H9 (cell line): ENCODE measurements at regions not wholly inside any gene's neighbourhood (a gene's known extent, or its start where the extent isn't known, plus 50 kb on each side); places are given as distances from the start of the nearest gene placed in this dataset.

ENCODE experiments used
- DNase-seq: peaks from one replicate; pipeline ENCODE4 v3.0.0-alpha.2; 2017
- H2AFZ ChIP-seq: one replicate; pipeline ENCODE4 v1.6.1; 2013; ENCODE audit warnings: mild to moderate bottlenecking, low read length, control low read depth, moderate library complexity
- H2AK5ac ChIP-seq: 2 replicates; pipeline ENCODE4 v1.6.1; 2013; ENCODE audit warnings: low read length, control low read depth, mixed read lengths; ENCODE audit not compliant: insufficient read length
- H2BK120ac ChIP-seq: one replicate; pipeline ENCODE4 v1.6.1; 2013; ENCODE audit warnings: low read depth, mild to moderate bottlenecking, low read length, control low read depth, inconsistent platforms; ENCODE audit not compliant: poor library complexity, severe bottlenecking
- H2BK12ac ChIP-seq: 2 replicates; pipeline ENCODE4 v1.6.1; 2013; ENCODE audit warnings: low read length, control low read depth, mixed read lengths, low read depth; ENCODE audit not compliant: insufficient read length
- H2BK15ac ChIP-seq: 2 replicates; pipeline ENCODE4 v1.6.1; 2013; ENCODE audit warnings: low read depth, low read length, control low read depth
- H2BK20ac ChIP-seq: one replicate; pipeline ENCODE4 v1.6.1; 2013; ENCODE audit warnings: low read depth, mild to moderate bottlenecking, low read length, control low read depth, inconsistent platforms; ENCODE audit not compliant: poor library complexity, severe bottlenecking
- H2BK5ac ChIP-seq: 2 replicates; pipeline ENCODE4 v1.6.1; 2013; ENCODE audit warnings: low read length, control low read depth, mixed read lengths; ENCODE audit not compliant: insufficient read length
- H3K14ac ChIP-seq: 2 replicates; pipeline ENCODE4 v1.6.1; 2013; ENCODE audit warnings: low read length, control low read depth; ENCODE audit not compliant: insufficient read depth
- H3K18ac ChIP-seq: 2 replicates; pipeline ENCODE4 v1.6.1; 2013; ENCODE audit warnings: low read depth, mild to moderate bottlenecking, mixed read lengths, low read length, control low read depth; ENCODE audit not compliant: insufficient read length
- H3K23ac ChIP-seq: 2 replicates; pipeline ENCODE4 v1.6.1; 2013; ENCODE audit warnings: low read length, control low read depth, mixed read lengths, low read depth; ENCODE audit not compliant: insufficient read length
- H3K23me2 ChIP-seq: 2 replicates; pipeline ENCODE4 v1.6.1; 2013; ENCODE audit warnings: low read depth, mild to moderate bottlenecking, mixed read lengths, low read length, control low read depth; ENCODE audit not compliant: insufficient read length, poor library complexity, severe bottlenecking
- H3K27ac ChIP-seq: 2 replicates; pipeline ENCODE4 v1.5.1; 2013; ENCODE audit warnings: low read length, control low read depth, mixed read lengths, low read depth; ENCODE audit not compliant: insufficient read length
- H3K27me3 ChIP-seq: 2 replicates; pipeline ENCODE4 v1.6.1; 2013; ENCODE audit warnings: low read length, control low read depth, inconsistent platforms; ENCODE audit not compliant: insufficient read depth
- H3K4ac ChIP-seq: 2 replicates; pipeline ENCODE4 v1.6.1; 2013; ENCODE audit warnings: low read depth, mild to moderate bottlenecking, control low read depth, inconsistent platforms, low read length, moderate library complexity
- H3K4me1 ChIP-seq: 2 replicates; pipeline ENCODE4 v1.6.1; 2013; ENCODE audit warnings: low read length, control low read depth, inconsistent platforms; ENCODE audit not compliant: insufficient read depth
- H3K4me2 ChIP-seq: 2 replicates; pipeline ENCODE4 v1.6.1; 2013; ENCODE audit warnings: low read length, control low read depth, mixed read lengths; ENCODE audit not compliant: insufficient read length, insufficient read depth
- H3K56ac ChIP-seq: 2 replicates; pipeline ENCODE4 v1.6.1; 2013; ENCODE audit warnings: low read depth, mild to moderate bottlenecking, mixed read lengths, low read length, control low read depth; ENCODE audit not compliant: insufficient read length
- H3K79me1 ChIP-seq: 2 replicates; pipeline ENCODE4 v1.6.1; 2013; ENCODE audit warnings: low read depth, mild to moderate bottlenecking, moderate library complexity, low read length, control low read depth, inconsistent platforms; ENCODE audit not compliant: insufficient read depth, poor library complexity, severe bottlenecking
- H3K79me2 ChIP-seq: 2 replicates; pipeline ENCODE4 v1.6.1; 2013; ENCODE audit warnings: low read length, control low read depth, inconsistent platforms; ENCODE audit not compliant: insufficient read depth
- H3K9ac ChIP-seq: 2 replicates; pipeline ENCODE4 v1.6.1; 2013; ENCODE audit warnings: low read length, control low read depth, mixed read lengths; ENCODE audit not compliant: insufficient read length; ENCODE audit errors: extremely low read depth
- H3K9me3 ChIP-seq: one replicate; pipeline ENCODE4 v1.6.1; 2013; ENCODE audit warnings: low read depth, low read length, inconsistent platforms; ENCODE audit not compliant: control insufficient read depth
- H3T11ph ChIP-seq: one replicate; pipeline ENCODE4 v1.6.1; 2013; ENCODE audit warnings: mild to moderate bottlenecking, low read length, control low read depth, inconsistent platforms
- H4K20me1 ChIP-seq: one replicate; pipeline ENCODE4 v1.6.1; 2013; ENCODE audit not compliant: control insufficient read depth, insufficient read length, insufficient read depth
- H4K5ac ChIP-seq: 2 replicates; pipeline ENCODE4 v1.6.1; 2013; ENCODE audit warnings: low read depth, mild to moderate bottlenecking, mixed read lengths, low read length, control low read depth; ENCODE audit not compliant: insufficient read length
- H4K8ac ChIP-seq: replicated peaks from 2 replicates; pipeline ENCODE4 v1.6.1; 2013; ENCODE audit warnings: low read length, control low read depth, mixed read lengths, low read depth; ENCODE audit not compliant: insufficient read length
- H4K91ac ChIP-seq: 2 replicates; pipeline ENCODE4 v1.6.1; 2013; ENCODE audit warnings: low read depth, mild to moderate bottlenecking, moderate library complexity, mixed read lengths, low read length, control low read depth; ENCODE audit not compliant: insufficient read length
- H3K27ac Mint-ChIP-seq, 3 experiments: 2 replicates in 2 of 3; 3 replicates in 1 of 3; pipeline ENCODE4 v1.8.0; 2020 to 2021; ENCODE audit warnings: mixed read lengths in 3 of 3, mild to moderate bottlenecking in 1 of 3, moderate library complexity in 1 of 3
- H3K27me3 Mint-ChIP-seq: 2 replicates; pipeline ENCODE4 v1.8.0; 2021; ENCODE audit warnings: low read depth, mild to moderate bottlenecking, moderate library complexity, mixed read lengths
- H3K36me3 Mint-ChIP-seq, 3 experiments: 2 replicates in 2 of 3; 3 replicates in 1 of 3; pipeline ENCODE4 v1.8.0; 2020 to 2021; ENCODE audit warnings: low read depth in 3 of 3, mixed read lengths in 3 of 3; ENCODE audit not compliant: insufficient read depth in 1 of 3
- H3K4me1 Mint-ChIP-seq, 2 experiments: 2 replicates each; pipeline ENCODE4 v1.8.0; 2020; ENCODE audit warnings: mixed read lengths in 2 of 2
- H3K4me3 Mint-ChIP-seq, 2 experiments: 2 replicates in 1 of 2; 3 replicates in 1 of 2; pipeline ENCODE4 v1.8.0; 2020 to 2021; ENCODE audit warnings: mild to moderate bottlenecking in 2 of 2, mixed read lengths in 2 of 2, moderate library complexity in 1 of 2
- H3K9me3 Mint-ChIP-seq, 2 experiments: 2 replicates in 1 of 2; 3 replicates in 1 of 2; pipeline ENCODE4 v1.8.0; 2020; ENCODE audit warnings: mild to moderate bottlenecking in 2 of 2, mixed read lengths in 2 of 2, moderate library complexity in 1 of 2
- CTCF ChIP-seq: fragments of 200-600 bp; sonication (generic); conservative IDR thresholded peaks from 3 replicates; pipeline ENCODE4 v1.8.0; 2021; ENCODE audit warnings: antibody characterized with exemption, mild to moderate bottlenecking
- WGBS: extraction: QIAGEN DNeasy Blood & Tissue Kit; methylation state at CpG from one replicate; pipeline ENCODE4 v1.1.7; 2013; ENCODE audit warnings: missing lambda C conversion rate, low lambda C conversion rate, mixed read lengths; ENCODE audit not compliant: insufficient read length; ENCODE audit errors: extremely low coverage; 5-methylcytosine and 5-hydroxymethylcytosine counted together

GRCh38 chr6:113351173-113351834, 505.8 kb upstream of the MARCKS start:
- no peaks in the 10 kb centered on the region for H3K9me3 ChIP-seq
- H3K4me1 Mint-ChIP-seq = peaks cover 2 to 3% of the 10 kb centered on the region in 2 experiments; a peak in 3 of 4 replicates

More at GRCh38 chr6:113351173-113351834, 505.8 kb upstream of the MARCKS start:
- no peak for TF ChIP-seq CTCF
- DNase-seq = no peak
- H3K4me1 ChIP-seq = no peaks in the 10 kb centered on the region
- H2BK120ac ChIP-seq = no peak overlapping the region
- no peak overlapping the region for H2BK15ac ChIP-seq
- H3K27ac ChIP-seq = no peak overlapping the region
- no peak overlapping the region for H3K56ac ChIP-seq
- H2BK20ac ChIP-seq = no peak overlapping the region
- Mint-ChIP-seq H3K9me3 (no peaks in the 10 kb centered on the region), H3K27me3 (no peaks in the 10 kb centered on the region), H3K36me3 (no peaks in the 10 kb centered on the region), H3K4me3 (no peak overlapping the region), H3K27ac (no peak overlapping the region)
- no peak overlapping the region for H4K5ac ChIP-seq
- H3K79me2 ChIP-seq = no peaks in the 10 kb centered on the region
- no peaks in the 10 kb centered on the region for H3K23me2 ChIP-seq
- H3K14ac ChIP-seq = no peak overlapping the region
- no peak overlapping the region for H3K9ac ChIP-seq
- H4K91ac ChIP-seq = no peak overlapping the region
- no peak overlapping the region for H3K18ac ChIP-seq
- no peak overlapping the region for H2AK5ac ChIP-seq
- H3T11ph ChIP-seq = no peak overlapping the region
- H2BK12ac ChIP-seq = no peak overlapping the region
- no peaks in the 10 kb centered on the region for H4K20me1 ChIP-seq
- no peak overlapping the region for H4K8ac ChIP-seq
- no peak overlapping the region for H3K23ac ChIP-seq
- no peak overlapping the region for H2AFZ ChIP-seq
- no CpG with 5 or more reads among the region's 4 CpGs for WGBS
- no peaks in the 10 kb centered on the region for H3K27me3 ChIP-seq
- H3K4ac ChIP-seq = no peak overlapping the region
- H3K79me1 ChIP-seq = no peaks in the 10 kb centered on the region
- H3K4me2 ChIP-seq = no peak overlapping the region
- H2BK5ac ChIP-seq = no peak overlapping the region
